ENCODE measurements at regions not wholly inside any gene's neighbourhood (a gene's known extent, or its start where the extent isn't known, plus 50 kb on each side); places are given as distances from the start of the nearest gene placed in this dataset.

GRCh38 chr13:111898956-111899713, 167.8 kb upstream of the SOX1 start:
- in situ Hi-C loops (cut with MboI; ENCODE audit: low sequenced_read_pairs in 4 of 4), result no loop called here
- H3K9me3 ChIP-seq, result no peaks in the 10 kb centered on the region
- H3K4me1 ChIP-seq, result no peaks in the 10 kb centered on the region
- ATAC-seq, result no peak
- TF ChIP-seq POLR2A (IDR thresholded peaks at IDR 0.05) (no peak), CTCF (IDR thresholded peaks at IDR 0.05 in 4 of 5, conservative IDR thresholded peaks at IDR 0.05 in 1 of 5) (no peak)
- H3K4me3 ChIP-seq, result no peak overlapping the region
- intact Hi-C loops (cut with DNase I; ENCODE audit: low total_unique reads), result no loop called here
- H3K27me3 ChIP-seq, result peaks cover 2 to 7% (median 7%) of the 10 kb centered on the region in 3 donors
- H3K36me3 ChIP-seq, result no peaks in the 10 kb centered on the region
- H3K27ac ChIP-seq, result no peak overlapping the region
- no peak for DNase-seq

GRCh38 chr13:111899714-111900389, 167.1 kb upstream of the SOX1 start:
- DNase-seq, result no peak

GRCh38 chr13:111900390-111901131, 166.4 kb upstream of the SOX1 start:
- no peak for TF ChIP-seq CTCF (IDR thresholded peaks at IDR 0.05 in 4 of 5, conservative IDR thresholded peaks at IDR 0.05 in 1 of 5)
- TF ChIP-seq POLR2A (IDR thresholded peaks at IDR 0.05), result no peak
- in situ Hi-C loops (cut with MboI; ENCODE audit: low sequenced_read_pairs in 4 of 4) (no loop called here), intact Hi-C loops (cut with DNase I; ENCODE audit: low total_unique reads) (no loop called here)
- no peaks in the 10 kb centered on the region for H3K9me3 ChIP-seq
- H3K27me3 ChIP-seq, result no peaks in the 10 kb centered on the region
- H3K4me1 ChIP-seq, result no peaks in the 10 kb centered on the region
- no peak overlapping the region for H3K4me3 ChIP-seq
- no peak for ATAC-seq
- DNase-seq, result no peak
- H3K36me3 ChIP-seq, result no peaks in the 10 kb centered on the region
- H3K27ac ChIP-seq, result no peak overlapping the region

More at GRCh38 chr13:111899714-111900389, 167.1 kb upstream of the SOX1 start:
- intact Hi-C loops (cut with DNase I; ENCODE audit: low total_unique reads) (no loop called here), in situ Hi-C loops (cut with MboI; ENCODE audit: low sequenced_read_pairs in 4 of 4) (no loop called here)
- no peak overlapping the region for H3K27ac ChIP-seq
- peaks cover 0 to 3% (median 0%) of the 10 kb centered on the region in 3 donors for H3K27me3 ChIP-seq
- ATAC-seq, result no peak
- H3K36me3 ChIP-seq, result no peaks in the 10 kb centered on the region
- no peaks in the 10 kb centered on the region for H3K9me3 ChIP-seq
- no peak overlapping the region for H3K4me3 ChIP-seq
- no peaks in the 10 kb centered on the region for H3K4me1 ChIP-seq
- no peak for TF ChIP-seq CTCF (IDR thresholded peaks at IDR 0.05 in 4 of 5, conservative IDR thresholded peaks at IDR 0.05 in 1 of 5)
- no peak for TF ChIP-seq POLR2A (IDR thresholded peaks at IDR 0.05)

- H3K36me3 ChIP-seq, result no peaks in the 10 kb centered on the region
- no peaks in the 10 kb centered on the region for H3K9me3 ChIP-seq
- in situ Hi-C loops (cut with MboI; ENCODE audit: low sequenced_read_pairs in 4 of 4) (no loop called here), intact Hi-C loops (cut with DNase I; ENCODE audit: low total_unique reads) (no loop called here)
- TF ChIP-seq POLR2A (IDR thresholded peaks at IDR 0.05), result no peak
- no peak for TF ChIP-seq CTCF (IDR thresholded peaks at IDR 0.05 in 4 of 5, conservative IDR thresholded peaks at IDR 0.05 in 1 of 5)
- no peaks in the 10 kb centered on the region for H3K27me3 ChIP-seq
- no peaks in the 10 kb centered on the region for H3K4me1 ChIP-seq
- DNase-seq, result no peak
- ATAC-seq, result no peak
- H3K27ac ChIP-seq, result no peak overlapping the region
- no peak overlapping the region for H3K4me3 ChIP-seq
These were observed 165.6 kb upstream of the SOX1 start for GRCh38 chr13:111901267-111901915.

All from gastrocnemius medialis (tissue), 4 donors.